SK-N-SH (cell line): ENCODE measurements at regions not wholly inside any gene's neighbourhood (a gene's known extent, or its start where the extent isn't known, plus 50 kb on each side); places are given as distances from the start of the nearest gene placed in this dataset.

ENCODE experiments used
- CTCF ChIA-PET: fragments of 300-600, 350-600 bp; formaldehyde crosslinking; extraction: SDS; loops from one replicate; lab custom pipeline; 2021; lab: Yijun Ruan, JAX
- POLR2A ChIA-PET: fragments of 350-600 bp; sonication (Branson Sonifier 250); formaldehyde crosslinking; extraction: SDS; loops from one replicate; lab custom pipeline; 2020; ENCODE audit warnings: antibody characterized with exemption, inconsistent platforms; lab: Yijun Ruan, JAX
- DNase-seq: peaks from one replicate; pipeline ENCODE4 v3.0.0; 2012
- H2AFZ ChIP-seq: fragments of 200-600 bp; sonication (generic); 2 replicates; pipeline ENCODE4 v1.8.1; 2016; ENCODE audit warnings: antibody characterized with exemption, mild to moderate bottlenecking, low read depth
- H3F3A ChIP-seq: fragments of 200-600 bp; sonication (generic); replicated peaks from 2 replicates; pipeline ENCODE3; 2016; ENCODE audit warnings: antibody characterized with exemption, mild to moderate bottlenecking; ENCODE audit not compliant: insufficient read depth
- H3K27ac ChIP-seq, 2 experiments: fragments of 200-500 bp in 1 of 2; fragments of 200-600 bp in 1 of 2; sonication (Bioruptor generic) in 1 of 2; sonication (generic), shearing (Covaris generic) in 1 of 2; 2 replicates each; pipeline versions ENCODE4 v1.5.1 to v1.6.1; 2014 to 2016; ENCODE audit warnings: low read depth in 2 of 2, inconsistent platforms in 1 of 2, low read length in 1 of 2, mild to moderate bottlenecking in 1 of 2, mixed read lengths in 1 of 2
- H3K27me3 ChIP-seq: fragments of 200-600 bp; sonication (generic), shearing (Covaris generic); 2 replicates; pipeline ENCODE4 v1.6.1; 2016; ENCODE audit warnings: mixed run types; ENCODE audit not compliant: insufficient read depth
- H3K36me3 ChIP-seq, 2 experiments: fragments of 200-500 bp in 1 of 2; fragments of 200-600 bp in 1 of 2; sonication (Bioruptor generic) in 1 of 2; sonication (generic) in 1 of 2; replicated peaks in 1 of 2; 2 replicates each; pipeline versions ENCODE3 to v1.5.1; 2014 to 2016; ENCODE audit warnings: low read length in 1 of 2, mild to moderate bottlenecking in 1 of 2; ENCODE audit not compliant: insufficient read depth in 2 of 2, control insufficient read depth in 1 of 2
- H3K4me1 ChIP-seq, 2 experiments: fragments of 200-500 bp in 1 of 2; fragments of 200-600 bp in 1 of 2; sonication (Bioruptor generic) in 1 of 2; sonication (generic), shearing (Covaris generic) in 1 of 2; 2 replicates each; pipeline versions ENCODE4 v1.5.1 to v1.6.1; 2014 to 2016; ENCODE audit warnings: low read depth in 1 of 2, low read length in 1 of 2, mixed run types in 1 of 2; ENCODE audit not compliant: insufficient read depth in 2 of 2, control insufficient read depth in 1 of 2
- H3K4me2 ChIP-seq: fragments of 200-600 bp; sonication (generic), shearing (Covaris generic); 2 replicates; pipeline ENCODE4 v1.6.1; 2017; ENCODE audit warnings: mixed run types
- H3K4me3 ChIP-seq, 2 experiments: fragments of 200-500 bp in 1 of 2; fragments of 200-600 bp in 1 of 2; sonication (Bioruptor generic) in 1 of 2; sonication (generic), shearing (Covaris generic) in 1 of 2; 2 replicates each; pipeline versions ENCODE4 v1.5.1 to v1.8.1; 2014 to 2016; ENCODE audit warnings: low read depth in 2 of 2, inconsistent platforms in 1 of 2, low read length in 1 of 2, mild to moderate bottlenecking in 1 of 2, mixed read lengths in 1 of 2, moderate library complexity in 1 of 2
- H3K79me2 ChIP-seq: fragments of 200-600 bp; sonication (generic); 2 replicates; pipeline ENCODE4 v1.8.1; 2017; ENCODE audit warnings: mild to moderate bottlenecking; ENCODE audit not compliant: insufficient read depth
- H3K9ac ChIP-seq: fragments of 200-600 bp; sonication (generic); 2 replicates; pipeline ENCODE4 v1.6.1; 2017; ENCODE audit warnings: mixed run types
- H3K9me2 ChIP-seq: fragments of 200-600 bp; sonication (generic); 2 replicates; pipeline ENCODE4 v1.6.1; 2017; ENCODE audit warnings: mixed run types
- H3K9me3 ChIP-seq: fragments of 200-600 bp; sonication (generic); 2 replicates; pipeline ENCODE4 v1.6.1; 2017; ENCODE audit warnings: mixed run types, mild to moderate bottlenecking, moderate library complexity
- H4K20me1 ChIP-seq: fragments of 200-600 bp; sonication (generic); 2 replicates; pipeline ENCODE4 v1.6.1; 2017; ENCODE audit warnings: mild to moderate bottlenecking, mixed run types; ENCODE audit not compliant: insufficient read depth
- CHD2 ChIP-seq: fragments of 150-350 bp; IDR thresholded peaks from 2 replicates; pipeline ENCODE4 v1.6.1; 2018; ENCODE audit warnings: low read length; ENCODE audit not compliant: partially characterized antibody
- ELF1 ChIP-seq: IDR thresholded peaks from 2 replicates; pipeline ENCODE4 v1.4.0; 2012
- FOSL2 ChIP-seq: IDR thresholded peaks from 2 replicates; pipeline ENCODE4 v1.4.0; 2012; ENCODE audit warnings: low read depth, mild to moderate bottlenecking, moderate library complexity, borderline replicate concordance
- GABPA ChIP-seq: IDR thresholded peaks from 2 replicates; pipeline ENCODE4 v1.4.0; 2012; ENCODE audit warnings: low read depth, mild to moderate bottlenecking
- IRF3 ChIP-seq: fragments of 150-350 bp; IDR thresholded peaks from 2 replicates; pipeline ENCODE4 v1.6.1; 2016; ENCODE audit warnings: mild to moderate bottlenecking, low read depth, low read length
- JUND ChIP-seq: IDR thresholded peaks from 2 replicates; pipeline ENCODE4 v1.4.0; 2012
- NFIC ChIP-seq: IDR thresholded peaks from 2 replicates; pipeline ENCODE4 v1.4.0; 2012; ENCODE audit warnings: borderline replicate concordance
- PBX3 ChIP-seq: IDR thresholded peaks from 2 replicates; pipeline ENCODE4; 2012
- RAD21 ChIP-seq: IDR thresholded peaks from 2 replicates; pipeline ENCODE4 v1.6.1; 2012; ENCODE audit warnings: mild to moderate bottlenecking, low read length
- REST ChIP-seq: IDR thresholded peaks from 2 replicates; pipeline ENCODE4 v1.6.1; 2012; ENCODE audit warnings: mild to moderate bottlenecking, low read depth, low read length, moderate library complexity
- RFX5 ChIP-seq: IDR thresholded peaks from 2 replicates; pipeline ENCODE4 v1.6.1; 2012; ENCODE audit warnings: mild to moderate bottlenecking, improper control_type of control experiment, low read length
- RXRA ChIP-seq: IDR thresholded peaks from 2 replicates; pipeline ENCODE4 v1.4.0; 2012; ENCODE audit warnings: low read depth, mild to moderate bottlenecking, borderline replicate concordance
- TAF1 ChIP-seq: IDR thresholded peaks from 2 replicates; pipeline ENCODE4 v1.6.1; 2012; ENCODE audit warnings: low read depth, mild to moderate bottlenecking, low read length, moderate library complexity, borderline replicate concordance
- WGBS: methylation state at CpG from one replicate; pipeline ENCODE4 v1.1.6; 2017; ENCODE audit warnings: low lambda C conversion rate; 5-methylcytosine and 5-hydroxymethylcytosine counted together
- TF ChIP-seq, protein P1 (sequence below): fragments of 200-600 bp; sonication (generic); IDR thresholded peaks from 2 replicates; pipeline ENCODE4 v1.6.1; 2017; ENCODE audit warnings: antibody characterized with exemption, mild to moderate bottlenecking, moderate library complexity
- TF ChIP-seq, protein P2 (sequence below): IDR thresholded peaks from 2 replicates; pipeline ENCODE4 v1.4.0; 2012; ENCODE audit warnings: low read depth, borderline replicate concordance

- no peak for TF ChIP-seq GABPA
Observed at GRCh38 chr10:4195213-4195612, 410.2 kb upstream of the KLF6 start (continued).

DNA sequence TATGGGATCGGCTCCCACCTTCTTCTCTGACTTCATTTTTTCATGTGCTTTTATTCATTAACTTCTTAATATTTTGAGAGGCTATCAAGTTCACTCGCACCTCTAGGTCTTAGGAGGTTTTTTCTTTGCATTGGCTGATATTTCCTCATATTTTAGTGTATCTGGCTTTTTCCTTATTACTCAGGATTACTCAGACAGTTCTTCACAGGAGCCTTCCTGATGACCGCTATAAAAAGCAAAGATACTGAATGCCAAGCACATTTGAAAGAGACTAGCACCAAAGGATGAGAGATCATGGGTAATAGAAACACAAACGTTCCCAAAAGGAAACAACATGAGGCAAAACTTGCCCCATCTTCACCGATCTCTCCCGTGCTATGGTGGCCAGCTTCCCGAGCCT, 409.2 kb upstream of the KLF6 start:
- no peaks in the 10 kb centered on the region for H3K27me3 ChIP-seq
- H3K9me2 ChIP-seq: no peaks in the 10 kb centered on the region
- peak overlapping the region in 1 of 2 experiments; percentile 57; a peak in 2 of 4 replicates for H3K27ac ChIP-seq
- no peak overlapping the region for H3K4me2 ChIP-seq
- TF ChIP-seq ELF1 (no peak), RXRA (no peak), TAF1 (no peak), REST (no peak), FOSL2 (no peak), JUND (no peak), RFX5 (no peak), CHD2 (no peak), PBX3 (no peak), IRF3 (no peak), NFIC (no peak), RAD21 (no peak)
- TF ChIP-seq, protein P1, sequence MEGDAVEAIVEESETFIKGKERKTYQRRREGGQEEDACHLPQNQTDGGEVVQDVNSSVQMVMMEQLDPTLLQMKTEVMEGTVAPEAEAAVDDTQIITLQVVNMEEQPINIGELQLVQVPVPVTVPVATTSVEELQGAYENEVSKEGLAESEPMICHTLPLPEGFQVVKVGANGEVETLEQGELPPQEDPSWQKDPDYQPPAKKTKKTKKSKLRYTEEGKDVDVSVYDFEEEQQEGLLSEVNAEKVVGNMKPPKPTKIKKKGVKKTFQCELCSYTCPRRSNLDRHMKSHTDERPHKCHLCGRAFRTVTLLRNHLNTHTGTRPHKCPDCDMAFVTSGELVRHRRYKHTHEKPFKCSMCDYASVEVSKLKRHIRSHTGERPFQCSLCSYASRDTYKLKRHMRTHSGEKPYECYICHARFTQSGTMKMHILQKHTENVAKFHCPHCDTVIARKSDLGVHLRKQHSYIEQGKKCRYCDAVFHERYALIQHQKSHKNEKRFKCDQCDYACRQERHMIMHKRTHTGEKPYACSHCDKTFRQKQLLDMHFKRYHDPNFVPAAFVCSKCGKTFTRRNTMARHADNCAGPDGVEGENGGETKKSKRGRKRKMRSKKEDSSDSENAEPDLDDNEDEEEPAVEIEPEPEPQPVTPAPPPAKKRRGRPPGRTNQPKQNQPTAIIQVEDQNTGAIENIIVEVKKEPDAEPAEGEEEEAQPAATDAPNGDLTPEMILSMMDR: no peak
- TF ChIP-seq, protein P2, sequence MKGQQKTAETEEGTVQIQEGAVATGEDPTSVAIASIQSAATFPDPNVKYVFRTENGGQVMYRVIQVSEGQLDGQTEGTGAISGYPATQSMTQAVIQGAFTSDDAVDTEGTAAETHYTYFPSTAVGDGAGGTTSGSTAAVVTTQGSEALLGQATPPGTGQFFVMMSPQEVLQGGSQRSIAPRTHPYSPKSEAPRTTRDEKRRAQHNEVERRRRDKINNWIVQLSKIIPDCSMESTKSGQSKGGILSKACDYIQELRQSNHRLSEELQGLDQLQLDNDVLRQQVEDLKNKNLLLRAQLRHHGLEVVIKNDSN: no peak
- 79% methylated on average over 7 of the region's 7 CpGs for WGBS
- H3K4me1 ChIP-seq: peaks cover 4 to 6% of the 10 kb centered on the region in 2 experiments; a peak in 3 of 4 replicates
- H3K9ac ChIP-seq: no peak overlapping the region
- CTCF ChIA-PET: no interaction called here
- H3K36me3 ChIP-seq: no peaks in the 10 kb centered on the region
- H4K20me1 ChIP-seq: no peaks in the 10 kb centered on the region
- no peak overlapping the region for H3K4me3 ChIP-seq
- no peaks in the 10 kb centered on the region for H3K79me2 ChIP-seq
- DNase-seq: no peak
- no peaks in the 10 kb centered on the region for H3K9me3 ChIP-seq
- H3F3A ChIP-seq: peaks cover 16% of the 10 kb centered on the region
- POLR2A ChIA-PET: no interaction called here
- no peak overlapping the region for H2AFZ ChIP-seq
